ENCODE measurements at regions not wholly inside any gene's neighbourhood (a gene's known extent, or its start where the extent isn't known, plus 50 kb on each side); places are given as distances from the start of the nearest gene placed in this dataset.

- Histone ChIP-seq H3K4me1 (ENCODE audit: insufficient read depth, low read length) (no peaks in the 10 kb centered on the region), H3K36me3 (ENCODE audit: insufficient read depth, low read length) (no peaks in the 10 kb centered on the region), H3K27ac (ENCODE audit: low read depth, low read length) (no peak overlapping the region), H3K27me3 (ENCODE audit: insufficient read depth, low read length) (no peaks in the 10 kb centered on the region), H3K4me3 (ENCODE audit: low read length in 2 of 2) (no peak overlapping the region), H3K9me3 (ENCODE audit: control insufficient read depth in 1 of 2, low read length in 2 of 2) (no peaks in the 10 kb centered on the region)
- H3K27me3 Mint-ChIP-seq = no peaks in the 10 kb centered on the region
- CTCF ChIA-PET (ENCODE audit: partially characterized antibody) = no interaction called here
- intact Hi-C loops (cut with micrococcal nuclease) = no loop called here
- no peaks in the 10 kb centered on the region for H3K9me3 Mint-ChIP-seq
- no peak for DNase-seq
- H3K4me3 Mint-ChIP-seq = no peak overlapping the region
- H3K4me1 Mint-ChIP-seq = no peaks in the 10 kb centered on the region
- H3K36me3 Mint-ChIP-seq = no peaks in the 10 kb centered on the region
- POLR2A ChIA-PET (ENCODE audit: partially characterized antibody) = no interaction called here
- no peak overlapping the region for H3K27ac Mint-ChIP-seq
These were observed 50.8 kb upstream of the KLHL13 start for GRCh38 chrX:118167361-118167760.

GRCh38 chrX:118171356-118171755 lies 54.7 kb upstream of the KLHL13 start:
- H3K27ac Mint-ChIP-seq = no peak overlapping the region
- H3K27me3 ChIP-seq (ENCODE audit: insufficient read depth, low read length) = no peaks in the 10 kb centered on the region
- no peaks in the 10 kb centered on the region for H3K4me1 ChIP-seq (ENCODE audit: insufficient read depth, low read length)
- no peaks in the 10 kb centered on the region for H3K4me1 Mint-ChIP-seq
- no peaks in the 10 kb centered on the region for H3K36me3 ChIP-seq (ENCODE audit: insufficient read depth, low read length)
- H3K27me3 Mint-ChIP-seq = no peaks in the 10 kb centered on the region
- H3K36me3 Mint-ChIP-seq = no peaks in the 10 kb centered on the region
- H3K9me3 ChIP-seq (ENCODE audit: control insufficient read depth in 1 of 2, low read length in 2 of 2) = no peaks in the 10 kb centered on the region
- no peak overlapping the region for H3K27ac ChIP-seq (ENCODE audit: low read depth, low read length)
- intact Hi-C loops (cut with micrococcal nuclease) = no loop called here
- ChIA-PET CTCF (ENCODE audit: partially characterized antibody) (no interaction called here), POLR2A (ENCODE audit: partially characterized antibody) (no interaction called here)
- no peaks in the 10 kb centered on the region for H3K9me3 Mint-ChIP-seq
- no peak overlapping the region for H3K4me3 ChIP-seq (ENCODE audit: low read length in 2 of 2)
- H3K4me3 Mint-ChIP-seq = no peak overlapping the region
- DNase-seq = no peak

- Mint-ChIP-seq H3K27me3 (no peaks in the 10 kb centered on the region), H3K36me3 (no peaks in the 10 kb centered on the region), H3K4me1 (no peaks in the 10 kb centered on the region), H3K9me3 (no peaks in the 10 kb centered on the region), H3K27ac (no peak overlapping the region), H3K4me3 (no peak overlapping the region)
- Histone ChIP-seq H3K27me3 (ENCODE audit: insufficient read depth, low read length) (no peaks in the 10 kb centered on the region), H3K9me3 (ENCODE audit: control insufficient read depth in 1 of 2, low read length in 2 of 2) (no peaks in the 10 kb centered on the region), H3K36me3 (ENCODE audit: insufficient read depth, low read length) (no peaks in the 10 kb centered on the region), H3K4me1 (ENCODE audit: insufficient read depth, low read length) (no peaks in the 10 kb centered on the region), H3K27ac (ENCODE audit: low read depth, low read length) (no peak overlapping the region), H3K4me3 (ENCODE audit: low read length in 2 of 2) (no peak overlapping the region)
- CTCF ChIA-PET (ENCODE audit: partially characterized antibody) = no interaction called here
- POLR2A ChIA-PET (ENCODE audit: partially characterized antibody) = no interaction called here
- DNase-seq = no peak
- intact Hi-C loops (cut with micrococcal nuclease) = no loop called here
These were observed 58.0 kb upstream of the KLHL13 start for GRCh38 chrX:118174516-118175098.

GRCh38 chrX:118177708-118178107 lies 61.1 kb upstream of the KLHL13 start:
- Histone ChIP-seq H3K36me3 (ENCODE audit: insufficient read depth, low read length) (no peaks in the 10 kb centered on the region), H3K4me3 (ENCODE audit: low read length in 2 of 2) (no peak overlapping the region), H3K4me1 (ENCODE audit: insufficient read depth, low read length) (no peaks in the 10 kb centered on the region), H3K9me3 (ENCODE audit: control insufficient read depth in 1 of 2, low read length in 2 of 2) (no peaks in the 10 kb centered on the region), H3K27ac (ENCODE audit: low read depth, low read length) (no peak overlapping the region), H3K27me3 (ENCODE audit: insufficient read depth, low read length) (no peaks in the 10 kb centered on the region)
- no peaks in the 10 kb centered on the region for H3K4me1 Mint-ChIP-seq
- ChIA-PET POLR2A (ENCODE audit: partially characterized antibody) (no interaction called here), CTCF (ENCODE audit: partially characterized antibody) (no interaction called here)
- no peak for DNase-seq
- no peaks in the 10 kb centered on the region for H3K27me3 Mint-ChIP-seq
- H3K9me3 Mint-ChIP-seq = no peaks in the 10 kb centered on the region
- no peak overlapping the region for H3K4me3 Mint-ChIP-seq
- intact Hi-C loops (cut with micrococcal nuclease) = no loop called here
- H3K27ac Mint-ChIP-seq = no peak overlapping the region
- H3K36me3 Mint-ChIP-seq = no peaks in the 10 kb centered on the region

- Mint-ChIP-seq H3K36me3 (no peaks in the 10 kb centered on the region), H3K9me3 (peaks cover 0 to 3% (median 1%) of the 10 kb centered on the region in 8 donors), H3K4me1 (no peaks in the 10 kb centered on the region), H3K27ac (no peak overlapping the region), H3K27me3 (no peaks in the 10 kb centered on the region), H3K4me3 (no peak overlapping the region)
- ChIA-PET POLR2A (ENCODE audit: partially characterized antibody) (no interaction called here), CTCF (ENCODE audit: partially characterized antibody) (no interaction called here)
- Histone ChIP-seq H3K4me1 (ENCODE audit: insufficient read depth, low read length) (no peaks in the 10 kb centered on the region), H3K27ac (ENCODE audit: low read depth, low read length) (no peak overlapping the region), H3K36me3 (ENCODE audit: insufficient read depth, low read length) (no peaks in the 10 kb centered on the region), H3K4me3 (ENCODE audit: low read length in 2 of 2) (no peak overlapping the region), H3K9me3 (ENCODE audit: control insufficient read depth in 1 of 2, low read length in 2 of 2) (no peaks in the 10 kb centered on the region), H3K27me3 (ENCODE audit: insufficient read depth, low read length) (no peaks in the 10 kb centered on the region)
- no peak for DNase-seq
- intact Hi-C loops (cut with micrococcal nuclease) = no loop called here
These were observed 61.8 kb upstream of the KLHL13 start for GRCh38 chrX:118178450-118178849.

GRCh38 chrX:118179161-118179560 lies 62.6 kb upstream of the KLHL13 start:
- H3K36me3 ChIP-seq (ENCODE audit: insufficient read depth, low read length) = no peaks in the 10 kb centered on the region
- H3K4me3 ChIP-seq (ENCODE audit: low read length in 2 of 2) = no peak overlapping the region
- Mint-ChIP-seq H3K9me3 (peaks cover 0 to 7% (median 3%) of the 10 kb centered on the region in 8 donors), H3K27ac (no peak overlapping the region), H3K4me1 (no peaks in the 10 kb centered on the region), H3K36me3 (no peaks in the 10 kb centered on the region), H3K4me3 (no peak overlapping the region), H3K27me3 (no peaks in the 10 kb centered on the region)
- intact Hi-C loops (cut with micrococcal nuclease) = no loop called here
- H3K9me3 ChIP-seq (ENCODE audit: control insufficient read depth in 1 of 2, low read length in 2 of 2) = no peaks in the 10 kb centered on the region
- ChIA-PET POLR2A (ENCODE audit: partially characterized antibody) (no interaction called here), CTCF (ENCODE audit: partially characterized antibody) (no interaction called here)
- DNase-seq = no peak
- no peak overlapping the region for H3K27ac ChIP-seq (ENCODE audit: low read depth, low read length)
- H3K27me3 ChIP-seq (ENCODE audit: insufficient read depth, low read length) = no peaks in the 10 kb centered on the region
- no peaks in the 10 kb centered on the region for H3K4me1 ChIP-seq (ENCODE audit: insufficient read depth, low read length)

- Histone ChIP-seq H3K36me3 (ENCODE audit: insufficient read depth, low read length) (no peaks in the 10 kb centered on the region), H3K4me1 (ENCODE audit: insufficient read depth, low read length) (no peaks in the 10 kb centered on the region), H3K9me3 (ENCODE audit: control insufficient read depth in 1 of 2, low read length in 2 of 2) (no peaks in the 10 kb centered on the region), H3K4me3 (ENCODE audit: low read length in 2 of 2) (no peak overlapping the region), H3K27ac (ENCODE audit: low read depth, low read length) (no peak overlapping the region), H3K27me3 (ENCODE audit: insufficient read depth, low read length) (no peaks in the 10 kb centered on the region)
- H3K36me3 Mint-ChIP-seq = no peaks in the 10 kb centered on the region
- no peaks in the 10 kb centered on the region for H3K27me3 Mint-ChIP-seq
- POLR2A ChIA-PET (ENCODE audit: partially characterized antibody) = no interaction called here
- no peak for DNase-seq
- intact Hi-C loops (cut with micrococcal nuclease) = no loop called here
- no peak overlapping the region for H3K27ac Mint-ChIP-seq
- no peaks in the 10 kb centered on the region for H3K4me1 Mint-ChIP-seq
- no peak overlapping the region for H3K4me3 Mint-ChIP-seq
- H3K9me3 Mint-ChIP-seq = peaks cover 0 to 7% (median 3%) of the 10 kb centered on the region in 8 donors
- CTCF ChIA-PET (ENCODE audit: partially characterized antibody) = no interaction called here
These were observed 63.1 kb upstream of the KLHL13 start for GRCh38 chrX:118179718-118180117.

GRCh38 chrX:118181030-118181429 lies 64.4 kb upstream of the KLHL13 start:
- CTCF ChIA-PET (ENCODE audit: partially characterized antibody) = no interaction called here

More at GRCh38 chrX:118181030-118181429, 64.4 kb upstream of the KLHL13 start:
- Mint-ChIP-seq H3K9me3 (peaks cover 0 to 7% (median 3%) of the 10 kb centered on the region in 8 donors), H3K27me3 (no peaks in the 10 kb centered on the region), H3K27ac (no peak overlapping the region), H3K36me3 (no peaks in the 10 kb centered on the region), H3K4me1 (no peaks in the 10 kb centered on the region), H3K4me3 (no peak overlapping the region)
- intact Hi-C loops (cut with micrococcal nuclease) = no loop called here
- H3K9me3 ChIP-seq (ENCODE audit: control insufficient read depth in 1 of 2, low read length in 2 of 2) = no peaks in the 10 kb centered on the region
- H3K36me3 ChIP-seq (ENCODE audit: insufficient read depth, low read length) = no peaks in the 10 kb centered on the region
- POLR2A ChIA-PET (ENCODE audit: partially characterized antibody) = no interaction called here
- no peak for DNase-seq
- H3K27ac ChIP-seq (ENCODE audit: low read depth, low read length) = no peak overlapping the region
- H3K27me3 ChIP-seq (ENCODE audit: insufficient read depth, low read length) = no peaks in the 10 kb centered on the region
- no peaks in the 10 kb centered on the region for H3K4me1 ChIP-seq (ENCODE audit: insufficient read depth, low read length)
- H3K4me3 ChIP-seq (ENCODE audit: low read length in 2 of 2) = no peak overlapping the region
